ENCODE measurements at regions not wholly inside any gene's neighbourhood (a gene's known extent, or its start where the extent isn't known, plus 50 kb on each side); places are given as distances from the start of the nearest gene placed in this dataset.
A peak's percentile ranks its signal among the peaks of the same experiment; 100 is the strongest.
"Not testable (repeated sequence)": the region's sequence is repeated elsewhere in the genome, so short reads cannot be mapped to it uniquely, and the experiment has no call there.

DNA sequence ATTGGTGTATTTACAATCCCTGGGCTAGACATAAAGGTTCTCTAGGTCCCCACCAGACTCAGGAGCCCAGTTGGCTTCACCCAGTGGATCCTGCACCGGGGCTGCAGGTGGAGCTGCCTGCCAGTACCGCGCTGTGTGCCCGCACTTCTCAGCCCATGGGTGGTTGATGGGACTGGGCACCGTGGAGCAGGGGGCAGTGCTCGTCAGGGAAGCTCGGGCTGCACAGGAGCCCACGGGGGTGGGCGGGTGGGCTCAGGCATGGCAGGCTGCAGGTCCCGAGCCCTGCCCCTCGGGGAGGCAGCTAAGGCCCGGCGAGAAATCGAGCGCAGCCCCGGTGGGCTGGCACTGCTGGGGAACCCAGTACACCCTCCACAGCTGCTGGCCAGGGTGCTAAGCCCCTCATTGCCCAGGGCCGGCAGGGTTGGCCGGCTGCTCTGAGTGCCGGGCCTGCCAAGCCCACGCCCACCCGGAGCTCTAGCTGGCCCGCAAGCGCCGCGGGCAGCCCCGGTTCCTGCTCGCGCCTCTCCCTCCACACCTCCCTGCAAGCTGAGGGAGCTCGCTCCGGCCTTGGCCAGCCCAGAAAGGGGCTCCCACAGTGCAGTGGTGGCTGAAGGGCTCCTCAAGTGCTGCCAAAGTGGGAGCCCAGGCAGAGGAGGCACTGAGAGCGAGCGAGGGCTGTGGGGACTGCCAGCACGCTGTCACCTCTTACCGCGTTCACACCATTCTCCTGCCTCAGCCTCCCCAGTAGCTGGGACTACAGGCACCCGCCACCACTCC lies 353.5 kb upstream of the HS6ST1 start:
- DNase-seq, result not testable (repeated sequence)

DNA sequence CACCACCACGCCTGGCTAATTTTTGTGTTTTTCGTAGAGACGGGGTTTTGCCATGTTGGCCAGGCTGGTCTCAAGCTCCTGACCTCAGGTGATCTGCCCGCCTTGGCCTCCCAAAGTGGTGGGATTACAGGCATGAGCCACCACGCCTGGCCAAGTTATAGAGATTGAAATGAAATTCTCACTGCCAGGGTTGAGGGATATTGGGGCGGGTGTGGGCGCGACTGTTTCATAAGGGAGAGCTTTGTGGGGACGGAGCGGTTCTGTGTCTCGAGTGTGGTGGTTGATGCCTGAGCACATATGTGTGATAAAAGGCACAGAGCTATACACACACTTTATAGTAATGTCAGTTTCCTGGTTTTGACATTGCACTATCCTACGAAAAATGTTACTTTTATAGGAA lies 361.0 kb upstream of the HS6ST1 start:
- not testable (repeated sequence) for DNase-seq

DNA sequence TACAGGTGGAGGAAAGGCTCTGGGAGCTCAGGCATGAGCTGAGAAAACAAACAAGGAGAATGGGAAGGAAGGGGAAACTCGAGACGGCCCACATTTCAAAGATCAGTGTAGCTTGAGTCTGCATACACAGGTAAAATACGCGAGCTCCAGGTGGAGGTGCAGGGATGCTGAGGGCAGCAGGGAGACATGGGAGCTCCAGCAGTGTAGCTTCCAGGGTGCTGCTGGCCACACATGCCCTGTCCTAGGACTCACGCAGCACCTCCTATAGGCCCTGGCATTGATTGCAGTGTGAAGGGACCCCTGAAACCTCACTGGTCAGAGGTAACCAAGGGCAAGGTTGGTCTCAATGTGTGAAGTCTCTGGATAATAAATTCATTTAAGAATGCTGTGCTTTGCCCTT lies 362.8 kb upstream of the HS6ST1 start:
- DNase-seq, result peak; percentile 6

DNA sequence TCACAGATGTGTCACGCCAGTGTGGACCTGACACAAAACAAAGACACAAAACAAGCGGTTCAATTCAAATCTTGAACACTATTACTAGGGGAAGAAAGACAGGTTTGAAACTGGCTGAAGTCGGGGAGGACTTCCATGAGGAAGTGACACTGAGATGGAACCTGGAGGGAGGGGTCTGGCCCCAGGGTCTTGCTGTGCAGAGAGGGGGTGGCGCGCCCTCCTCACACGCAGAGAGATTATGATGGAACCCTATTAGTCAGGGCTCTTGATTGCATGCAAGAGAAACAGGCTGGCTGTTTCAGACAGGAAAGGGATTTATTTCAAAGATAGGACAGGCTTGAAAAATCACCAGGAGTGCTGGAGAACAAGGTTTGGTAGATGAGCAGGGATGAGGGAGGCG lies 363.6 kb upstream of the HS6ST1 start:
- DNase-seq, result no peak

DNA sequence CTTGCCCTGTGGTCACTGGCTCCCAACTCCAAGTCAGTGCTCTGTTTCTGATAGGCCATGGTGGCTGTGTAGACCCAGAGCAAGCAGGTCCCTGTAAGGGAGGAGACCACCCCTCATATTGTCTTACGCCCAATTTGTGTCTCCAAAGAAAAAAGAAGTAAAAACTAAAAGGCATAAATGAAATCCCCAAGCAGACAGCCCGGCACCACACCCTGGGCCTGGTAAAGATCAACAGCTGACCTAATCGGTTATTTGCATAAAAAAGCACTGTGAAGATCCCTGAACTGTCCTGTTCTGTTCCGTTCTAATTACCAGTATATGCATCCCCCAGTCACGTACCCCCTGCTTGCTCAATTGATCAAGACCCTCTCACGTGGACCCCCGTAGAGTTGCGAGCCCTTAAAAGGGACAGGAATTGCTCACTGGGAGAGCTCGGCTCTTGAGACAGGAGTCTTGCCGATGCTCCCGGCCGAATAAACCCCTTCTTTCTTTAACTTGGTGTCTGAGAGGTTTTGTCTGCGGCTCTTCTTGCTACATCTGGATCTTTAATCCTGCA lies 364.1 kb upstream of the HS6ST1 start:
- DNase-seq, result no peak

DNA sequence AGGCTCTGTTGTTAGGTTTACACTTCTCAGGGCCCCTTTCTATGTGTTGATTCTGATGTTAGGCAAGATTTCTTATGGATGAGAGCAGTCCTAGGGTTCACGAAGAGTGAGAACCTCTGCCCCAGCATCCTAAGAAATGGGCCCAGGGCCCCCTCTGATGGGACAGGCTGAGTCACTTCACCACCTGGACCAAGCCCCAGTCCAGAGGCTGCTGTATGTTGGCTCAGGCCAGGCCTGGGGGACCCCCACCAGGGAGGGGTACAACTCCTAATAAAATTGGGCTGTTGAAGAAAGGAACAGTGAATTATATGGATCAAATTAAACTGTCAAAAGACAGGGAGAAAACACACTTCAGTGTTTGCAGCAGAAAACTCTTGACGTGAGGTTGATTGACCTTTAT lies 365.9 kb upstream of the HS6ST1 start:
- DNase-seq, result no peak

DNA sequence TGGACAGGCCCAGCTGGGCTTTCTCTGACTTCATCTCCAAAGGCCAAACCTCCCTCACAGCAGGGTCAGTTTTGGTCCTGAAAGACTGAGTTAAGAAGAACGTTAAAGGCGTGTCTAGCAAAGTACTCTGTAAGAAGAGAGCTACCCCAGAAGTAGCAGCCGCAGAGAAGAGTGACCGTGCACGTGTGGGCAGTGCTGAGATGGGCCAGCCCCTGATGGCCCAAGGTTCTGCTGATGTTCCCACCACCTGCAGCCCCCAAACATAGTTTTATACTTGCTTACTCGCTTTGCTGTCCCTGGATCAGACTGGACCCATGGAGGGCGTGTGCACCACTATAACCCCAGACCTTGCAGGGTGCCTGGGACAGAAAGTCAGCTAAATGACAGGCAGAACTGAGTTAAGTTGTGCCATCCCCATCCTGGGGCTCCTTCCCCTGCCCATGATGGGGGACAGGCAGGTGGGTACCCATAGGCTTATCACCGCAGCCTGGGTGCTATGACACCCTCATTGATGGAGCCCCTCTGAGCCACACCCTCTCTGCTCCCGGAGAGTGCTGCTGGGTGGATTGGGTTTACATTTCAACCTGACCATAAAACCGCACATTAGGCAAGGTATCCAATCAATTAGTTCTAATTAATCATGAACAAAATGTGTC lies 367.3 kb upstream of the HS6ST1 start:
- DNase-seq, result no peak

DNA sequence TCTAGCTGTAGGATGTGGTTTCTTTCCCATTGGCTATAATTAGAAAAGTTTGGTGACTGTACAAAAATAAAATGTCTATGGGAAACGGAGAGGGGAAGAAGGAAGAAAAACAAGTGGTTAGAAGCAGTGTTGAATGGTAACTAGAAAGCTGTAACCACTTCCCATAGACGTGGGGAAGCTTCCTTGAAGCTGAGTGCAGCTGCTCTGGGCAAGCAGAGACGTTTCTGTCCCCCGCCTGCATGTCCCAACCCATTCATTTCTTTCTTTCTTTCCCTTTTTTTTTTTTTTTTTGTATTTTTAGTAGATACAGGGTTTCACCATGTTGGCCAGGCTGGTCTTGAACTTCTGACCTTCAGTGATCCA lies 367.8 kb upstream of the HS6ST1 start:
- DNase-seq, result no peak

DNA sequence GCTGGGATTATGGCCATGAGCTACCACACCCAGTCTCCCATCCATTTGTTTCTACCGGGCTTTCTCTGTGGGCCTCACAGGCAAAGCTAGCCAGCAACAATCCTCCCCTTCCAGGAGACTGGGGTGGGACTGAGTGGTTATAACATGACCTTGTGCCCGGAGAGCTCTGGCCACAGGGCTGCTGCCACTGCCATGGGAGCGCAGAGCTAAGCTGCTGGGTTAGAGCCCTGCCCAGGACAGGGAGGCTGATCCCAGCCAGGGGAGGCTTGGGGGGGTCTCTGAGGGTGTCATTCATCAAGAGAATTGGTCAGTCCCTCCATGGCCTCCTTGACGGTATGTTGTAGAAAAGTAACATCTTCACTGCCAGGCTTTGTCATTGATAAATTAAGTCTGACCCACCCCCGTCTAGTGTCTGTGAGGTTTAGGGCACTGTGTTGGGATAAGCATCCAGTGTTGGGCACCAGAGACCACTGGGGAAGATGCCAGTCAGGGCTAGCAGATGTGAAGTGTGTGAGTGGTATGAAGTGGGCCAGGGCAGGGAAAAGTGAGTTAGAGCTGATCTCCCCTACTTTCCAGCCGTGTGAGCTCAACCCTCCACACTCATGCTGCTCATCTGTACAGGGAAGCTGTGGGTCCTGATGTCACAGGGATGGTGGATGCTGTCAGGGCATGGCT lies 368.4 kb upstream of the HS6ST1 start:
- DNase-seq, result no peak

DNA sequence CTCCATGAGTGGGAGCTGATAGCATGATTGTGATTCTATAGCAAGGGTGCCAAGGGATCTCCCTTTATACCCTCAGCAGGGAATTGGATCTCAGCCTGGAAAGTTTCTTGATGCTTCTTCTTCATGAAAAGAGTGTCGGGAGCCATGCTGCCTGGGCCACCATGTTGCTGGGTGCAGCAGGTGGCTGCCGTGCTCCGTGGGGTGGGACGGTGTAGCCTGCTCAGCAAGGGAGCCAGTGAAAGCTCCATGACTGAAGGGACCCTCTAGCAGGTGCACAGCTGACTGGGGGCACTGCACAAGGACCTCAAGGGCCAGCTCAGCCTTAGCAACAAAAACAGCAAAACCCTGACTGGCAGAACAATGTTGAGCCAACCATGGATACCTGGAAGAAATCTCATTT lies 368.9 kb upstream of the HS6ST1 start:
- no peak for DNase-seq

DNA sequence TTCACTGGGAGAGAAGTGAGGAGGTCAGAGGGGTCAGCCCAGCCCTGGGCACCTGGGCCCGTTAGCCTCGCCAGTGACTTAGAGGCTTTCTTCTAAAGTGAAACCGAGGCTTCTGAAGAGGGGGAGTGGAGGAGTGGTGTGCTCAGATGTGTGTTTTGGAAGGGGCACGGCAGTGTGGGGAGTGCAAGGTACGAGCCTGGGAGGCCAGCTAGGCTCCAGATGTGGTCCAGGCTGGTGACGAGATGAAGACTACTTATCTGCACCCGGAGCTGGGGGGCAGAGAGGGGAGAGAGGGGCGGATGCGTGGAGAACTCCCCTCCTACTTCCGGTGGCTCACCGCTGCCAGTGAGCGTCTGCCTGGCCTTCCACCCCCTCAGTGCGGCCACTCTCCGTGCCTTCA lies 371.3 kb upstream of the HS6ST1 start:
- no peak for DNase-seq

DNA sequence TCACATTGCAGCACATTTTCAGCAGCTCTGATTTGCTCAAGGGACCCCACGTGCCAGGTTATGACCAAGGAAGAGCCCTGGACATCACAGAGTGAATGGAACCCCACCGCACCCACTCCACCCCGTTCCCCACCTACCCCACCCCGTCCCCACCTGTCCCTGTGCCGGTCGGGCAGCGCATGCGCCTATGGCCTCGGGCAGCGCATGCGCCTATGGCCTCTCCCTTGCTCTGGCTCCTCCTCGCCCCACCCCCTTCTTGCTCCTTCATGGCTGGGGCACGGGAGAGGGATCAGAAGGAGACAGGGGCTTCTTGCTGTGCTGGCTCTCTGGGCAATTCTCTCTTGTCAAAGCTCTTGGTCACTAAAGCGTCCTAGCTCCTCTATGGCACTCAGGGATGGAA lies 371.8 kb upstream of the HS6ST1 start:
- no peak for DNase-seq

DNA sequence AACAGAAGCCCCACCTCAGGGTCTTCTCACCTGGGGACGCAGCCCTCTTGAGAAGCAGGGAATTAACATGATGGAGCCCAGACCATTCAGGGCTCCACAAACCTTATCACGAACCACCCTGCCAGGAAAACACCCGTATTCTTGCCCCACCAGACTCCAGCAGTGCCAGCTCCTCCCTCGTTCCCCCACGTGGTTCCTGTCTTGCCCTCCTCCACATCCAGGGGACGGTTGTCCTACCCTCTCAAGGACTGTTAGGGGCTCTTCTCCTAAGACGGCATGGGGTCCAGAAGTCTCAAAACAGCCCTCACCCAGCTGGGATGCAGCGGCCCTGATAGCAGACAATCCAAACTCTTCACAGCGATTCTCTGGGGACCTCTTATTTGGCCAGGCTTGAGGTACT lies 372.2 kb upstream of the HS6ST1 start:
- DNase-seq, result no peak

DNA sequence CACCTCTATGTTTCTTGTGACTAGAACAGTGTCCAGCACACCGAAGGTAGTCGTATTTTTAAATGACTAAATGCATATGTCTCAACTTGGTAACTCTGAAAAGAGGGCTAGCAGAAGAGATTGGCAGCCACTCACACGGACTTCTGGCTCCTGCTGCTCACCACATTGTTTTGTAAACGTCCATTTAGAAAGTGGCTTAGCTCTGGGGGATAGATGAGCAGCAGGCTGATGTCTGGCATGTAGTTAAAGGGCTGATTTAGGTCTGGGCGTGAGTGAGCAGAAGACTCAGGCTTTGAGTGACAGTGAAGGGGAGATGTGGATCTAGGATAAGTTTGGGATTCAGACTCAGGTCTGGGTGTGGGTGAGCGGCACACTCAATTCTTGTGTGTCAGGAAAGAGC lies 372.9 kb upstream of the HS6ST1 start:
- no peak for DNase-seq

DNA sequence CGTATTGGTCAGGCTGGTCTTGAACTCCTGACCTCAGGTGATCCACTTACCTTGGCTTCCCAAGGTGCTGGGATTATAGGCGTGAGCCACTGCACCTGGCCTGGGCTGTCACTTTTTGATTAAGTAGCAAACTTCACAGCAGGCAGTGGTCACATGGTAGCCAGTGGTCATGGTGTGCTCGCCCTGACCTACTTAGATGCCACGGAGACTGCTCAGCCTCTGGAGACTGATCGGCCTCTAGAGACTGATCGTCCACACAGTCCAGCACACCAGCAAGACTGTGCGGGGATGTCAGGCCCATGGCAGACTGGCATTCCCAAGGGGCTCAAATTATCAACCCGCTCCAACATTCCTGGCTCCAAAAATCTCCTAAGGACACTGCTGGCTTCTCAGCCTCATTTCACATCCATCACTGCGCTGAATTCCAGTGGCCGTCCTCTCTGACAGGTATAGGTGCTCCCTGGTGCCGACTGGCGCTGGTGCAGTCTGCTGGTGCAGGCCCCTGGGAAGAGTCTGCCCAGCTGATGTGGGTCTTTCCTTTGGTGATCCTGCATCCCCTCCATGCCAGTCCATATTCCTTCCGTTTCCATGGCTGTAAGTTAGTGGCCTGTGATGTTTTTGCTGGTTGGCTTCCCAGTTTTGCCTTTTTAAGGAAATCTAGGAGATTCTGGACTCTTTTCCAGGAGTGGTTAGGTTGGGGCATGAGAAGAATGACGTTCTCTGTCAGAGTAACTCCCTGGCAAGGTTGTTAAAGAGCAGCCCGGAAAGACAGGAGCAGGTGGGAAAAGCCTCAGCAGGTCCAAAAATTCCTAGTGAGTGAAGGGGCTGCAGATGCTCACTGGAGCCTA lies 374.5 kb upstream of the HS6ST1 start:
- DNase-seq, result no peak

DNA sequence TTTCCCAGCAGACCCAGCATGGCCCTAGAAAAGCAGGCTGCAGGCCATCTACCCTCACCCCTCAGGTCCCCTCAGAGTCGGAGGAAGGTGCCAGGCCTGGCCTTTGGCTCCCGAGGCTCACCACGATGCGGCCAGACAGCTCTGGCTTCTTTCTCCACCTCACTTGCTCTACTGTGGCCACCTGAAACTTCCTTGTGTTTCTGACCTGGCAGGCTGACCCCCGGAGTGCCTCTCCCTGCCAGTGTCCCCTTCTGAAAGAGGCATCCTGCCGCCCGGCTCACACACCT lies 375.0 kb upstream of the HS6ST1 start:
- no peak for DNase-seq

DNA sequence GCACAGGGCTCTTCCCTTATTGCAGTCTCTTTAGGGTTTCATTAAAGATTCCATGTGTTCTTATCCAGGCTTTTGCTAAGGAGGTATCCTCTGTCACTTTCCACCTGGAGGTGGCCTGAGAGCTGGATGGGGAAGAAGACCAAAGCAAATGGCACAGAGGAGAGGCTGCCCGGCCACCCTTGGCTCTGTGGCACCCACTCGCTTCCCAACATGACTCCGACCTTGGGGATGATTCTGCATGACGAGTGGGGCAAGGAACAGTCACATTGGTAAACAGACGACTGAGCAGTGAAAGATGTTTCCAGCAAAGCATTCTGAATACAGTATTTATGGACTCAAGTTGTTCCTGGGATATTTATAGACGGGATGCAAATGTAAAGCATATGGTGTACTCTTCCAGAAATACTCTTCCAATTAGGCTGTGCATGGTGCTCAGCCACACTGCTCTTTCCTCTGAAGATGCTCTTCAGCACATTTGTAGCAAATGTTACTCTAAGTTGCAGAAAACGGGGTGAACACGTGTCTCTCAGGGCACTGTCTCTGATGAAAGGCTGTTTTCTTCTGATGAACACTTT lies 377.1 kb upstream of the HS6ST1 start:
- DNase-seq, result no peak

DNA sequence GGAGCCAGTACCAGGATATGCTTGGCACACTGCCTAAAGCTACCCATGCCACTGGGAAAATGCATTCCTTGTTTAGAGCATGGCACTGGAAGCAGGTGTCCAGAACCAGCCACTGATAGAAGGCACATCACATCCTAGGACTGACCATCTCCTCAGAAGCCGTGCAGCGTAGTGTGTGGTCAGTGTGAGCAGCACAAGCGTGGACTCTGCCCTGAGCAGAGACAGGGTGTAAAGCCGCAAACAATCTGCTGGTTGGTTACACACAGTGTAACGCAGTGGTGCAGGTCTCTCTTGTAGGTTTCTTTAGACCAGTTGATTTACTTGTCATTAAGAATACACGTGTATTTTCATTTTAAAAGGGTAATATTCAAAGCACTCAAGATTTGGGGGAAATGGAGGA lies 377.8 kb upstream of the HS6ST1 start:
- DNase-seq, result no peak

DNA sequence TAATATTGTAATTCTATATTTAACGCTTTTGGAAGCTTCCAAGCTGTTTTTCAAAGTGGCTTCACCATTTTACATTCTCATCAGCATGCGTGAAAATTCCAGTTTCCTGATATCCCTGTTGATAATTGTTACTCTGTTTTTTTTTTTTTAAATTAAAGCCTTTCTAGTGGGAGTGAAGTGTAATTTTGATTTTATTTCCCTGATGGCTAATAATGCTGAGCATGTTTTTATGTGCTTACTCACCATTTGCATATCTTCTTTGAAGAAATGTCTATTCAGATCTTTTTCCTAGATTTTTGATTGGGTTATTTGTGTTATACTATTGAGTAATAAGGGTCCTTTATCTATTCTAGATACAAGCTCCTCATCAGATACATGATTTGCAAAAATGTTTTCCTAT lies 382.8 kb upstream of the HS6ST1 start:
- DNase-seq, result no peak

DNA sequence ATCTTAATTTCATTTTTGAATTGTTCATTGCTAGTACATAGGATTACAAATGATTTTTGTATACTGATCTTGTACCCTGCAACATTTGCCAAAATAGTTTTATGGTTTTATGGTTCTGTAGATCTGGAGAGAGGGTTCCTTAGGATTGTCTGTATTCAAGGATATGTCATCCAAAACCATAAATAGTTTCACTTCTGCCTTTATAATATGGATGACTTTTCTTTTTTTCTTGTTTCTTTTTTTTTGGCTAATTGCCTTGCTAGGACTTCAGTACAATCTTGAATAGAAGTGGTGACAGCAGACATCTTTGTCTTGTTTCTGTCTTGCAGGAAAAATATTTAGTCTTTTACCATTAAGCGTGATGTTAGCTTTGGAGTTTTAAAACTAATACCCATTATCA lies 383.9 kb upstream of the HS6ST1 start:
- DNase-seq, result no peak

DNA sequence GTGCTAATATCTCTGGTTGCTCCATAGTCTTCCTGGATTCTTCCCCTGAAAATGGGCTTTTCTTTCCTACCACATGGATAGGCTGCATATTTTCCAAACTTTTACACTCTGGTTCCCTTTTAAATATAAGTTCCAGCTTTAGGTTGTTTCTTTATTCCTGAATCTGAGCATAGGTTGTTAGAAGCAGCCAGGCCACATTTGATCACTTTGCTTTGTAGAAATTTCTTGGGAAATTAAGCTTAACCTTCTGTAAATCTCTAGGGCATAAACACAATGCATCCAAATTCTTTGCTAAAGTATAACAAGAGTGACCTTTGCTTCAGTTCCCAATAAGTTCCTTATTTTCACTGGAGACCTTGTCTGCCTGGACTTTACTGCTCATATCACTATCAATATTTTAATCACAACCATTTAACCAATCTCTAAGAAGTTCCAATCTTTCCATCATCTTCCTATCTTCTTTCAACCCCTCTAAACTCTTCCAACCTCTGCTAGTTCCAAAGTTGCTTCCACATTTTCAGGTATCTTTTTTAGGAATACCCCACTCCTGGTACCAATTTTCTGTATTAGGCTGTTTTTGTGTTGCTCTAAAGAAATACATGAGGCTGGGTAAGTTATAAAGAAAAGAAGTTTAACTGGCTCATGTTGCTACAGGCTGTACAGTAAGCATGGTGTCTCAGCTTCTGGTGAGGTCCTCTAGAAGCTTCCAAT lies 389.6 kb upstream of the HS6ST1 start:
- DNase-seq, result no peak

DNA sequence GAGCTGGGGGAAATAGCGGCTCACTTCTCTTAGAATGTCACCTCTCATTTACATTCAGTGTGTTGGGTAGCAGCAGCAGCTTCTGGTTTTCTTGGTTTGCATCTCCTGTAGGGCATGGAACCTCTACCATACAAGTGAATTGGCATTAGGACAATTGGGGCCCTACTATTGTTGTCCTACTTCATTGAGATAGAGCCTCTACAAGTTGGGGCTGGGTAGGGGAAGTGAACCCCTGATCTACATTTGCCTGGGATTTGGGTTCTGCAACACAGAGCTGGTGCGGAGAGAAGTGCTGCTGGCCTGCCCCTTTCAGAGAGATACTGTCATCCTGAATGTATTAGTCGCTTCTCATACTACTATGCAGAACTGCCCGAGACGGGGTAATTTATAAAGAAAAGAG lies 391.6 kb upstream of the HS6ST1 start:
- DNase-seq, result no peak

All from NCI-H510A treated with DMSO at 0.1 percent for 48 hours (cell line).